CD4-positive, alpha-beta T cell treated with Interleukin-17A for 1 hour (primary cell): ENCODE measurements at regions not wholly inside any gene's neighbourhood (a gene's known extent, or its start where the extent isn't known, plus 50 kb on each side); places are given as distances from the start of the nearest gene placed in this dataset.

ENCODE experiments used
- DNase-seq: peaks from one replicate; pipeline ENCODE4 v3.0.0-alpha.2; 2020

- no peak for DNase-seq
These were observed 1387.1 kb upstream of the TMEFF2 start for GRCh38 chr2:193581807-193582206.

DNA sequence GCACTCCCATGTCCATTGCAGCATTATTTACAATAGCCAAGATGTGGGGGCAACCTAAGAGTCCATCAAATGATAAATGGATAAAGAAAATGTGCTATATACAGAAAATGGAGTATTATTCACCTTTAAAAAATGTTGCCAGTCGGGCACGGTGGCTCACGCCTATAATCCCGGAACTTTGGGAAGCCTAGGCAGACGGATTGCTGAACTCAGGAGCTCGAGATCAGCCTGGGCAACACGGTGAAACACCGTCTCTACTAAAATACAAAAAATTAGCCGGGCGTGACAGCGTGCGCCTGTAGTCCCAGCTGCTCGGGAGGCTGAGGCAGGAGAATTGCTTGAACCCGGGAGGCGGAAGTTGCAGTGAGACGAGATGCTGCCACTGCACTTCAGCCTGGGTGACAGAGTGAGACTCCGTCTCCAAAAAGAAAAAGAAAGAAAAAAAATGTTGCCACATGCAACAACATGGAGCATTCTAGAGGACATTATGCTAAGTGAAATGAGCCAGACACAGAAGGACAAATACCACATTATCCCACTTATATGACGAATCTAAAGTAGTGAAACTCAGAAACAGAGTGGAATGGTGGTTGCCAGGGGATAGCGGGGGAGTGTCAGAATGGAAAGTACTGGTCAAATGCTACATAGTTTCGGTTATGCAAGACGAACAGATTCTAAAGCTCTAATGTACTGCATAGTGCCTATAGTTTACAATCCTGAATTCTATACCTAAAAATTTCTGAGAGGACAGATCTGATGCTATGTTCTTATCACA lies 1385.6 kb upstream of the TMEFF2 start:
- DNase-seq: no peak

DNA sequence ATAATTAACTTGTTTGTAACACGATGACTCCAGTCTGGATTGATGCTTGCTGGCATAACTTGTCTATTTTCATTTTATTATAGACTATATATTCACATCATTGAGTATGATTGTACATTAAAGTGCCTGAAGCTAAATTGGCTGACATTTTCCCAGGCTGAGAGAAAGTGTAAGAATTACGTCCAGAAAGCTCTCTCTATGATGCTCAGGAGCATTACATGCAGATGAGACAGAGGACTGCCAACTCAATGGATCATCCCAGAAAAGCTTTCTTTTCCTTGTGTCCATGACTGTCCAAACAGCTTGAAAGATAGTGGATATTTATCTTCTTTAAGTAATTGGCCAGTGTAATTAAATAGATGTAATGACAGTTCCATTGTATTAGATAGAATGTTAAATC lies 1372.2 kb upstream of the TMEFF2 start:
- no peak for DNase-seq

- no peak for DNase-seq
These were observed 1371.5 kb upstream of the TMEFF2 start for GRCh38 chr2:193566276-193566675.

DNA sequence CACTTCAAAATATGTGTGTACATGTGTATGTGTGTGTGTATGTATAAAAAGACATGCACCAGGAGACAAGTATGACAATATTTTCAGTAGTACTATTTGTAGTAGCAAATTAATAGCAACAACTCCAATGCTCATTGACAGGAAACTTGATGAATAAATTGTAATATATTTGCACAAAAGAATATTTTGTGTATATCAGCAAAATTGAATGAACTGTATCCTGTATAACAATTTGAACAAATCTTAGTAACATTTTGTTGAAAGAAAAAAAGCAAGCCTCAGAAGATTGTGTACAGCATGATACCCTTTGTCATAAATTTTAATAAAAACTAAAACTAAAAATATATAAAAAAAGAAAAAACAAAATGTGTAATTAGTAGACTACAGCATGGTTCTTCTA lies 1367.3 kb upstream of the TMEFF2 start:
- DNase-seq: no peak

DNA sequence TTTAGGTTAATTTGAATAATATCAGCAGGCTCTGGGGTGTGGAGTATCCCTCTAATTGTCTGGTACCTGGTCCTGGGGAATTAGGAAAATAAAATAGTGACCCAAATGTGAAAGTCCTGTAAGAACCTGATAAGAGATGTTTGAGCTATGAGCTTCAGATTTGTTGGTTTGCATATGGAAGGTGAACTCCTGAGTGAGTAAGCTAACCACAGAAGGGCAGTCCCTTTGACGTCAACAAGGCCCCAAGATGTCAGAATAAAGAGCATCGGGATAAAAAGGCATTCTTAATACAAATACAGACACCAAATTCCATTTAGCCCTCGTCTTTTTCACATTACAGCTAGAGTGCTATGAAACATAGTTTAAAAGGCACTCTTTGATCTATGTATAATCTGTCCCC lies 1366.3 kb upstream of the TMEFF2 start:
- no peak for DNase-seq

- no peak for DNase-seq
These were observed 1362.2 kb upstream of the TMEFF2 start for GRCh38 chr2:193556766-193557470.

DNA sequence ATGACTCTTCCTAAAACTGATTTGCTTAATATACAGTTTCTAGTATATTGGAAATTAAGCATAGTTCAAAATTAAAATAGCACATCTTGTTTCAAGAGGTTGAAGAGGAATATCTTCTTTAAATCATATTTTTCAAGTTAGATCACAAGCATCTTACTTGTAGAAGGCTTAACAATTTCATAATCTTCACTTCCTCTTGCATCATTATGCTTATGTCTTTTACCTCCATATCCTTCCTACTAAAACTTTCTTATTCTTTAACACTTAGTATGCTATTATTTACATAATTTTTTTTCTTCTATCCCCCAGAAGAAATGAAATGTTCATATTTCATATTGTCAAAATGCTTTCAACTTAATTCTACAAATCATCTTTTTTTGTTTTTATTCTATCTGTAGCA lies 1354.9 kb upstream of the TMEFF2 start:
- no peak for DNase-seq

GRCh38 chr2:193542762-193543161 lies 1348.0 kb upstream of the TMEFF2 start:
- DNase-seq: no peak

- no peak for DNase-seq
These were observed 1344.5 kb upstream of the TMEFF2 start for GRCh38 chr2:193539188-193539587.

GRCh38 chr2:193538061-193538460 lies 1343.3 kb upstream of the TMEFF2 start:
- no peak for DNase-seq

DNA sequence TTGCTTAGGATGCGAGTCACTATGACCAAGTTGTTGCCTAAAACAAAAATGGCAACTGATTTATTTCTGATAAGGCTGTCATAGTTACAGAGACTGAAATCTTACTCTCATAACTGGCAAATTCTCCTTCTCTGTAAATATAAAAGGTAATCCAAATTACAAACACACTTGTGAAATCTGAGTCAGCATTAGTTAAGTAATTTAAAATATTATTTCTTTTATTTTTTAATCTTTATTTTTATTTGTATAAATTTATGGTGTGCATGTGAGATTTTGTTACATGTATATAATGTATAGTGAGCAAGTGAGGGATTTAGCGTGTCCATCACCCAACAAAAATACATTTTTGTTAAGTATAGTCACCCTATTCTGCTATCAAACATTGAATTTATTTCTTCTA lies 1342.8 kb upstream of the TMEFF2 start:
- DNase-seq: no peak

DNA sequence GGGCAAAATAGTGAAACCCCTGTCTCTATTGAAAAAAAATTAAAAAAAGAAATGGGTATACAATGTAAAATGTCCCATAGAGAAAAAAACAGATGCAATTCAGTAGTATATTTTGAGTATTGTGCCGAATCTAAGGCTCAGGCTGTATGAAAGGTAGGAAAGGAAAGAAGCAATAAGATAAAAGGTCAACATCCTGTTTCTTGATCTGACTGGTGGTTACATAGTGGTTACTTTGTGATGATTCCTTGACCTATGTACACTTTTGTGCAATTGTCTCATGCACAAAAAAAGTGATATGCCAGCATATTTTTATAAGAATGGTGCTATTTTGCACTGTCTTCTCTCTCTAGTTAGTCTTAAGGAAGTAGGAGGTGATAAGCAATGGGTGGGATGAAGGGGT lies 1333.7 kb upstream of the TMEFF2 start:
- no peak for DNase-seq

- DNase-seq: no peak
These were observed 1332.4 kb upstream of the TMEFF2 start for GRCh38 chr2:193527146-193527545.

DNA sequence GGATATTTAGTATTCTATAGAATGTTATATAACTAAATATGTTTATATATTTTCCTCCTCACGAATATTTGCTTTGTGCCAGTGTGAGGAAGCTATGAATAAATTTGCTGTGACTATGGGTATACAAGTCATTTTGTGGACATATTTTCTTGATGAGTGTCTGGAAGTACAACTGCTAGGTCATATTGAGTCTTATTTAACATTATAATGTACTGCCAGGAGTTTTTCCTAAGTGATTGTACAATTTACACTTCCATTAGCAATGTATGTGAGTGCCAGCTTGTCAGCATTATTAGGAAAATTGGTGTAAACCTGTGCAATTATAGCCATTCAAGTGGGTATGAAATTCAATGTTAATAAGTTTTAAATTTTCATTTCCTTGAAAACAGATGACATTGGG lies 1328.9 kb upstream of the TMEFF2 start:
- no peak for DNase-seq

DNA sequence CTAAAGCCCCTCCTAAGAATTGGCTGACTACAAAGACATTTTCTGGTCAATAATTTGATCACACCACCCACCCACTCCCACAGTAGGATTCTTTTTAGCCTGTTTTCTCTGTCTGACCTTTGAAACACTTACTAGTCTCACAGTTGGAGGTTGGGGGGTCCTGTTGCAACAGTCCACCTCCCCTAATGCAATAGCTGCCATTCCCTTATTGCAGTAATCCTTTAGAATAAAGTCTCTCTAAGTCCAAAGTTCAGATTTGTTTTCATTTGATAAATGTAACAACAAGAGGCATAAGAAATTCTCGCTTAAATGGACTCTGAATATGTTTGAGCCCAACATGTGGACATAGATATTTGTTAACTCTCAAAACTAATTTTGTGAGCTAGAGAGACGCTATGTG lies 1326.8 kb upstream of the TMEFF2 start:
- DNase-seq: no peak

DNA sequence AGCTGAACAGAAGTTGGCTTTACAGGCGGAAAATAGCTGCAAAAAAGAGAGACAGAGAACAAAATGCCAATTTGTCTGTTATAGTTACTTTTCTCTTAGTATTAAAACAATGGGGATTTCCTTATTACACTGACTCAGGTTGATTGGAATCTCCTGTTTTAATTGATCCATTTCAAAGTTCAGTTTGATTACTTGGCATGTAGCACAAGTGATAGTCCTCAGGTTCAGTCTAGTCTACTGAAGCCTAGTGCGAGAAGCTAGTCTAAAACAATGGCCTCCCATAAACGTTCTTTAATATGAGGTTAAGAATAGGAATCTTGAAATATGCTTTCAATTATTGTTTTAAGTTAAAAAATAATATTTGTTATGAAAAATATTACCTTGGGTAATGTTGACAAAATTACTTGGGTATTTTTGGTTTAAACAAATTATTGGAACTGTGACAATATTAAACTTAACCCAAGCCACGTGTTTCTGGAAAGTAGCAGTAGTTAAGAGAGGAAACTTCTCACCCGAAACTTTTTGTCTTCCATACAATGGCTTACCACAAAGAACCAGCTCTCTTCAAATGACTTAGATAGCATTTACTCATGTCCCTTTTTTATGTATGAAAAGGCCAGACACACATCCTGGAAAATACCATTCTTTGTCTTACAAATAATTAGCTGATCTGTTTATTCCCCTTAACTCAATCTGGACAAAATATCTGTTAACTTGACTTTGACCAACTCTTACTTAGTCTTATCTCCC lies 1326.2 kb upstream of the TMEFF2 start:
- no peak for DNase-seq

GRCh38 chr2:193518041-193518817 lies 1323.5 kb upstream of the TMEFF2 start:
- DNase-seq: no peak

GRCh38 chr2:193517615-193518014 lies 1322.9 kb upstream of the TMEFF2 start:
- no peak for DNase-seq

- DNase-seq: no peak
These were observed 1311.3 kb upstream of the TMEFF2 start for GRCh38 chr2:193506035-193506434.

GRCh38 chr2:193505620-193506019 lies 1310.9 kb upstream of the TMEFF2 start:
- no peak for DNase-seq

- DNase-seq: no peak
These were observed 1307.8 kb upstream of the TMEFF2 start for GRCh38 chr2:193502363-193503035.

DNA sequence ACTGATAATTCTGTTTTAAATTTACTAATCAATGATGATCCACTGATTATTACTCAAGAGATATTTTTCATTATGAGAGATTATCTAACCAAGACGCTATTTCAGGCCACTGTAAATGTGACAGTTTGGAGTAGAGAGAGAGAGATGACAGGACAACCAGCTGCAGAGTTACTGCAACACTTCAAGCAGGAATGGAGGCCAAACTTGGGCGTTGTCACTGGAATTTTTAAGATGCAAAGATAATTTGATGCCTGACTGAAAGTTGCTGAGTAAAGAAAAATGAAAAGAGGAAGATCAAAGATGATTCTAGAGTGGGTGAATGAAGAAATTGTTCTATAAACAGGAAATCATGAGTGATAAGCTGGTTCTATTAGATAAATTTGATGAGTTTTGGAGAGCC lies 1302.1 kb upstream of the TMEFF2 start:
- DNase-seq: no peak
